T-helper 9 cell (primary cell): ENCODE measurements at regions not wholly inside any gene's neighbourhood (a gene's known extent, or its start where the extent isn't known, plus 50 kb on each side); places are given as distances from the start of the nearest gene placed in this dataset.
"Not testable (repeated sequence)": the region's sequence is repeated elsewhere in the genome, so short reads cannot be mapped to it uniquely, and the experiment has no call there.

ENCODE experiments used
- DNase-seq: peaks from one replicate; pipeline ENCODE4 v3.0.0-alpha.2; 2020

- no peak for DNase-seq
Observed at GRCh38 chrX:128582036-128582435, 529.8 kb upstream of the ACTRT1 start.

- DNase-seq = no peak
Observed at GRCh38 chrX:128581615-128582014, 529.4 kb upstream of the ACTRT1 start.

- DNase-seq = no peak
Observed at GRCh38 chrX:128543114-128543513, 490.9 kb upstream of the ACTRT1 start.

- no peak for DNase-seq
Observed at GRCh38 chrX:128518508-128518907, 466.3 kb upstream of the ACTRT1 start.

GRCh38 chrX:128517691-128518090, 465.5 kb upstream of the ACTRT1 start:
- no peak for DNase-seq

- no peak for DNase-seq
Observed at GRCh38 chrX:128504496-128504895, 452.3 kb upstream of the ACTRT1 start.

- no peak for DNase-seq
Observed at GRCh38 chrX:128464116-128464515, 411.9 kb upstream of the ACTRT1 start.

- DNase-seq = no peak
Observed at GRCh38 chrX:128460835-128461234, 408.6 kb upstream of the ACTRT1 start.

- no peak for DNase-seq
Observed at GRCh38 chrX:128458888-128459287, 406.7 kb upstream of the ACTRT1 start.

- no peak for DNase-seq
Observed at GRCh38 chrX:128457674-128458073, 405.5 kb upstream of the ACTRT1 start.

GRCh38 chrX:128439159-128439558, 387.0 kb upstream of the ACTRT1 start:
- DNase-seq = no peak

- no peak for DNase-seq
Observed at GRCh38 chrX:128438082-128438481, 385.9 kb upstream of the ACTRT1 start.

GRCh38 chrX:128436397-128437103, 384.3 kb upstream of the ACTRT1 start:
- no peak for DNase-seq

- DNase-seq = no peak
Observed at GRCh38 chrX:128425546-128425945, 373.3 kb upstream of the ACTRT1 start.

GRCh38 chrX:128408842-128409241, 356.6 kb upstream of the ACTRT1 start:
- no peak for DNase-seq

- no peak for DNase-seq
Observed at GRCh38 chrX:128396601-128397000, 344.4 kb upstream of the ACTRT1 start.

- not testable (repeated sequence) for DNase-seq
Observed at GRCh38 chrX:128383846-128384245, 331.6 kb upstream of the ACTRT1 start.

GRCh38 chrX:128365492-128365891, 313.3 kb upstream of the ACTRT1 start:
- no peak for DNase-seq

- DNase-seq = no peak
Observed at GRCh38 chrX:128335671-128336070, 283.5 kb upstream of the ACTRT1 start.

- DNase-seq = no peak
Observed at GRCh38 chrX:128334821-128335220, 282.6 kb upstream of the ACTRT1 start.

GRCh38 chrX:128310912-128311311, 258.7 kb upstream of the ACTRT1 start:
- no peak for DNase-seq

GRCh38 chrX:128309311-128309710, 257.1 kb upstream of the ACTRT1 start:
- no peak for DNase-seq

- no peak for DNase-seq
Observed at GRCh38 chrX:128294198-128294597, 242.0 kb upstream of the ACTRT1 start.

GRCh38 chrX:128287693-128288092, 235.5 kb upstream of the ACTRT1 start:
- DNase-seq = no peak

GRCh38 chrX:128250621-128251020, 198.4 kb upstream of the ACTRT1 start:
- DNase-seq = no peak
